Superior temporal gyrus (tissue), 1 donor: ENCODE measurements at regions not wholly inside any gene's neighbourhood (a gene's known extent, or its start where the extent isn't known, plus 50 kb on each side); places are given as distances from the start of the nearest gene placed in this dataset.

ENCODE experiments used
- DNase-seq: peaks from one replicate; pipeline ENCODE4 v3.0.0-alpha.2; 2016; ENCODE audit errors: extremely low spot score

- DNase-seq = no peak
Measured at GRCh38 chr18:25810736-25811135, 279.7 kb downstream of the SS18 start.

- DNase-seq = no peak
Measured at GRCh38 chr18:25805939-25806338, 284.5 kb downstream of the SS18 start.

GRCh38 chr18:25805323-25805722 lies 285.1 kb downstream of the SS18 start:
- peak; percentile 25 for DNase-seq

DNA sequence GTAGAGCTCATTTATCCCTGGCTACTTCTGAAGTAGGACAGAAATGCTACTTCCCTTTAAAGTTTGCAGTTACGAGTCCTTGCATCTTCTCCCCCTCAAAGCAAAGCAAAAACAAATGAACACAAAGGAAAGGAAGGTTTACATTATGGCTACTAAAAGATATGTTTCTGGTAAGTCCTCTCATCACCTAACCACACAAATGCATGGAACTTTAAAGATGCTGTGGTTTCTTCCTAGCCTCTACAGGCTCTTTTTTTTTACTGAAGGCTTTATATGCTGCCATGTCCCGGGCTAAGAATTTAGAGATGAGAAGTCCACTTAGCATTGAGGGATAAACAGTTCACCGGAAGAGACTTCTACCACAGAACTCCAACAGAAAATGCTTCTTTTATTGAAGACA lies 291.2 kb downstream of the SS18 start:
- no peak for DNase-seq

GRCh38 chr18:25798046-25798445 lies 292.4 kb downstream of the SS18 start:
- DNase-seq = no peak

GRCh38 chr18:25795213-25795612 lies 295.2 kb downstream of the SS18 start:
- DNase-seq = no peak

DNA sequence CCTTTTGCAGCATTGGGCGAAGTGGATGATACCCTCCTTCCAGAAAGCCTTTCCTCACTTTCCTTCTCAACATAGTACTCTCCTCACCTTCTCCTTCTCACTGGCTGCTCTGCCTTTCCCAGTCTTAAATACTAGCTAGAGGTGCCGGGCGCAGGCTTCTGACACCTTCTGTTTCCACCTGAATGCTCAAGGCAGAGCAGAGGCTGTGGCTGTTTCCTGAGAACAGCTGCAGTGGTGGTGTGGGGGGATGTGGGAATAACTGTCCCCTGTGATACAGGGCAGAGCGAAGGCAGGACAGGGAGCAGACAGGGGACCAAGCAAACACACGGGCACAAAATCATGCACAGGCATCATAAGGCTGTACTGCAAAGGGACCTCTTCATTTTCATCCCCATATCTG lies 303.1 kb downstream of the SS18 start:
- no peak for DNase-seq

DNA sequence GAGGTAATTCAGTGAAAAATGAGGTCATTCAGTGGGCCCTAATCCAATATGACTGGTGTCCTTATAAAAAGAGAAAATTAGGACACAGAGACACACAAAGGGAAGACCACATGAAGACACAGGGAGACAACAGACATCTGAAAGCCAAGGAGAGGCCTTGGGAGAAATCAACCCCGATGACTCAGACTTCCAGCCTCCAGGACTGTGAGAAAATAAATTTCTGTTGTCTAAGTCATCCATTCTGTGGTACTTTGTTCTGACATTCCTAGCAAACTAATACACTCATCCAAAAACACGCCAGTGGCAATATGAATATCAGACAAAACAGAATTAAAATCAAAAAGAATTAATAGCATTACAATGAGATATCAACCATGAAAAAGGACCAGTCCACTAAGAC lies 303.7 kb downstream of the SS18 start:
- no peak for DNase-seq

- DNase-seq = no peak
Measured at GRCh38 chr18:25780105-25780504, 310.3 kb downstream of the SS18 start.

- no peak for DNase-seq
Measured at GRCh38 chr18:25771796-25772195, 318.6 kb downstream of the SS18 start.

DNA sequence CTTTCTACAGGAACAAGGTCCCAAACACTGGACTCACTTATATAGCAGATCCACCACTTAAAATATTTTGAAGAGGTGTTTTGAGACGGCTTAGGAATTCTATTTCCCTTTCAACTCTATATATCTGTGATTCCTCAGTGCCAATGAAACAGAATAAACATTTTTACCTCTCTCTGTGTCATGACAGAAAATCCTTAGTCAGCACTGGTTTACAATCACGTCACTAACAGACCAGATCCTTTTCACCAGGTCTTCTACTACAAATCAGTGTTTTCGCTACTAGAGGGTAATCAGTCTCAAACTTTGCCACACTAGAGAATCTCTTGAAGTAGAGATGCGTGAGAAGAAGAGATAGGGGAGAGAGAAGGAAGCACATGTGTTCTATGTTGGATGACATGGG lies 325.6 kb downstream of the SS18 start:
- DNase-seq = no peak

DNA sequence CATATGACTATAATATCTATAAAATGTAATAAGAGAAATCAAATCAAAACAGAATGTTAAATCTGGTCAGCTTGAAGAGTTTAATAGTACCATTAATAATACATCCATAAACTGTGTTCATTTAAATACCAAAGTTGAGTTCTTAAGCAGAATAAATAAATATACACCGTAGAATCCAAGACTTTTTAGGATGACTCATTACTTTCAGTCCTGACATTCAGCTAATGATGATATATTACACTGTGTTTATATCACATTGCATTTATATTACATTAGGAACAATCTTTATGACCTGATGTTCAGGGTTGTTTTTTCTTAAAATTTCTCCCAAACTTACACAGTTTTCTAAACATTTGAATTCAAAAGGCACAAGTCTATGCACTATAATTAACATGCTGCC lies 331.3 kb downstream of the SS18 start:
- DNase-seq = no peak

GRCh38 chr18:25743646-25744151 lies 346.7 kb downstream of the SS18 start:
- no peak for DNase-seq

GRCh38 chr18:25739376-25739775 lies 351.0 kb downstream of the SS18 start:
- DNase-seq = no peak

DNA sequence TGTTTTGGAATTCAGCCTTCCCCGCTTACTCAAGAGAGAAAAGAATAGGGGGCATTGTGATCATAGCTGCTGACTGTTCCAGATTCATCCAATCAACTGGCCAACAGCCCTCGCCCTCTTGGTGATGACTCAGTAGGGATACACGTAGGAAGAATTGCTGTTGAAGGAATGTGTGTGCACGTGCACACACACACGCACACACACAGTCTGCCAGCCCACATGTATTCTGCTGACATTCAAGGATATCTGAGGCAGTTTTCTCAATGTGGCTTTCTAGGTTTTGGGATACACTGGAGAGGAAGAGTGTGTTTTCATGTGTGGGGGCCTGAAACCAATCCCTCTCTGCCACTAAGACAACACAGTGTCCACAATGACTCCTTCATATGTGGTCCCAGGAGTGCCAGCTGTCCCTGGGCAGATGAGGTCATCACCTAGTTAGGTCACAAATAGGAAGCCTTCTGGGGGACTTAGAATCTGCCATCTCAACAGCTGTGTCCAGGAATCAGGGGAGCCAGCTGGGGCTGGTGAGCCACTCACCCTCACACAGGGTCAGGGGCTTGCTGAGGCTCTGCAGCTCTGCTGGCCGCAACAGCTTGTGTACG lies 352.6 kb downstream of the SS18 start:
- DNase-seq = peak; percentile 34

DNA sequence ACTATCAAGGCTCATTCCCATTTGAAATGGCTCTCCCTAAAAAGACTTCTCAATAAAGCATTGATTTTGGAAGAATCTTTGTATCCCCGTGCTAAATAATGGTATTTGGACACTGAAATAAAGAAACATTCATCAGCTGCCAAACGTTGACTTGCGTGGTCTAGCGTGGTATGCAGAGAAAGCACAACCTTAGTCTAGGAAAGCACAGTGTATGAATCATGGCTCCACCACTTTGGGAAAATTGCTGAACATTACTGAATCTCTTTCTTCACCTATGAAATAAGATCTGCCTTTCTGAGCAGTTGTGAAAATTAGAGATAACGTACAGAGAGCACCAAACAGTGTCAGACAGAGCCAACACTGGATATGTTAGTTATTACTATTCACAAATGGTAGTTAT lies 353.9 kb downstream of the SS18 start:
- no peak for DNase-seq

- DNase-seq = no peak
Measured at GRCh38 chr18:25735459-25735858, 355.0 kb downstream of the SS18 start.

GRCh38 chr18:25734336-25734735 lies 356.1 kb downstream of the SS18 start:
- no peak for DNase-seq

GRCh38 chr18:25732862-25733261 lies 357.6 kb downstream of the SS18 start:
- no peak for DNase-seq

DNA sequence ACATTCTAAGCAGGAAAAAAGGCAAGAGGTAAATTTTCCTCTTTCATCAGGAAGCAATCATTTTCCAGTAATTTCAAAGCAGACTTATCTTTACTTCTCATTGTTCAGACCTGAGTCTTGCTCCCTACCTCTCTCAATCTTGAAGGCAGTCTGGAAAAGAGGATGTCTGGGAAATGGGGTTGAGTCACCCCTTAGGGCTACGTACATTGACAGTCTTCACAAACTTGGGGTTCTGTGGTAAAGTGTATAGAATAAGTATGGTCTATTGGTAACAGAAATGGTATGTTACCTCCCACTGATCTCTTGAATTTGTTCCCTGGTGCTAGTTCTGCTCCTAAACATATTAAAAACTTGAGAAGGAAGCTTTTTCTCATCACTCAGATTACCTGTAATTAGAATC lies 361.3 kb downstream of the SS18 start:
- DNase-seq = no peak

GRCh38 chr18:25727281-25727985 lies 363.0 kb downstream of the SS18 start:
- no peak for DNase-seq

DNA sequence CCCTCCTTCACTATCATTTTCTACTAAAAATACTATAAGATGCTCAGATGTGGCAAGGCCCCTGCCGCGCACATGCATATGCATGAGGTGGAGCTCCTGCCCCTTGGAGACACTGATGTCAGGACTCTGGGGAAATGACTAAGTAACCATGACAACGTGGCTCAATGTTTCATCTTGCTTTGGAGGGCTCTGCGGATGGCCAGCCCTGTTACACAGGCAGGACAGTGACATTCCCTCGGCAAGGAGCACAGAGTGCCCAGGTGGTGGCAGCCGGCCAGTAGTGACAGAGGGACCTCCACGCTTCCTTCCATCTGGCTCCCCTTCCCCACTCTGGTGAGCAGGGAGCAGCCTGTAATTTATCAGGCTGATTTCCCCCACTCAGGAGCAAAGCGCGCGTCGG lies 364.1 kb downstream of the SS18 start:
- DNase-seq = no peak

- DNase-seq = no peak
Measured at GRCh38 chr18:25725501-25725900, 364.9 kb downstream of the SS18 start.

DNA sequence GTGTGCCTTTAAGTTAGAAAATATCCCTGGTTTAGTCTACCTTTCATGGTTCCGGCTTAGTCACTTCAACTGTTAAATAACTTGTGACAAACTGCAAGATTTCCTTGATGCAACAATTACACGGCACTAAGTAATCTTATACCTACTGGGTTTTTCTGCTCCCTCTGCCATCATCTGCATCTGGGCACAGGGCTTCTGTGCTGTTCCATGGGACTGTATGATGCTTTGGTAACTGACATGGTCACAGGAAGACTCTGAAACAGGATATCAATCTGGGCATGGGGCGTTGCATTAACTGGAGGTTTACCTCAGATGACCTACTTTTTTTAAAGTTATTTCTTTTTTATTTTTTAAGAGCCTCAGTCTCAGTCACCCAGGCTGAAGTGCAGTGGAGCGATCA lies 365.4 kb downstream of the SS18 start:
- DNase-seq = no peak
